ENCODE measurements at regions not wholly inside any gene's neighbourhood (a gene's known extent, or its start where the extent isn't known, plus 50 kb on each side); places are given as distances from the start of the nearest gene placed in this dataset.

- Histone ChIP-seq H3K9me3 (no peaks in the 10 kb centered on the region), H3K4me1 (no peaks in the 10 kb centered on the region), H3K4me3 (no peak overlapping the region), H3K27ac (no peak overlapping the region), H3K36me3 (no peaks in the 10 kb centered on the region), H3K27me3 (no peaks in the 10 kb centered on the region)
- no peak for TF ChIP-seq EP300 (IDR thresholded peaks at IDR 0.05)
- no peak for DNase-seq
- intact Hi-C loops (cut with DNase I) = no loop called here
Measured at GRCh38 chr12:85352016-85352415, 72.0 kb downstream of the ALX1 start.

- intact Hi-C loops (cut with DNase I) = no loop called here
- Histone ChIP-seq H3K27ac (no peak overlapping the region), H3K4me3 (no peak overlapping the region), H3K27me3 (no peaks in the 10 kb centered on the region), H3K36me3 (no peaks in the 10 kb centered on the region), H3K9me3 (no peaks in the 10 kb centered on the region), H3K4me1 (no peaks in the 10 kb centered on the region)
- WGBS, 2 donors = 38 to 49% methylated on average over 3 of the region's 3 CpGs
- TF ChIP-seq POLR2A (IDR thresholded peaks at IDR 0.05) (no peak), EP300 (IDR thresholded peaks at IDR 0.05) (no peak), POLR2AphosphoS5 (IDR thresholded peaks at IDR 0.05) (no peak)
- TF ChIP-seq, protein P1, sequence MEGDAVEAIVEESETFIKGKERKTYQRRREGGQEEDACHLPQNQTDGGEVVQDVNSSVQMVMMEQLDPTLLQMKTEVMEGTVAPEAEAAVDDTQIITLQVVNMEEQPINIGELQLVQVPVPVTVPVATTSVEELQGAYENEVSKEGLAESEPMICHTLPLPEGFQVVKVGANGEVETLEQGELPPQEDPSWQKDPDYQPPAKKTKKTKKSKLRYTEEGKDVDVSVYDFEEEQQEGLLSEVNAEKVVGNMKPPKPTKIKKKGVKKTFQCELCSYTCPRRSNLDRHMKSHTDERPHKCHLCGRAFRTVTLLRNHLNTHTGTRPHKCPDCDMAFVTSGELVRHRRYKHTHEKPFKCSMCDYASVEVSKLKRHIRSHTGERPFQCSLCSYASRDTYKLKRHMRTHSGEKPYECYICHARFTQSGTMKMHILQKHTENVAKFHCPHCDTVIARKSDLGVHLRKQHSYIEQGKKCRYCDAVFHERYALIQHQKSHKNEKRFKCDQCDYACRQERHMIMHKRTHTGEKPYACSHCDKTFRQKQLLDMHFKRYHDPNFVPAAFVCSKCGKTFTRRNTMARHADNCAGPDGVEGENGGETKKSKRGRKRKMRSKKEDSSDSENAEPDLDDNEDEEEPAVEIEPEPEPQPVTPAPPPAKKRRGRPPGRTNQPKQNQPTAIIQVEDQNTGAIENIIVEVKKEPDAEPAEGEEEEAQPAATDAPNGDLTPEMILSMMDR (IDR thresholded peaks at IDR 0.05) = no peak
- DNase-seq = no peak
Measured at GRCh38 chr12:85356596-85357385, 76.8 kb downstream of the ALX1 start.

DNA sequence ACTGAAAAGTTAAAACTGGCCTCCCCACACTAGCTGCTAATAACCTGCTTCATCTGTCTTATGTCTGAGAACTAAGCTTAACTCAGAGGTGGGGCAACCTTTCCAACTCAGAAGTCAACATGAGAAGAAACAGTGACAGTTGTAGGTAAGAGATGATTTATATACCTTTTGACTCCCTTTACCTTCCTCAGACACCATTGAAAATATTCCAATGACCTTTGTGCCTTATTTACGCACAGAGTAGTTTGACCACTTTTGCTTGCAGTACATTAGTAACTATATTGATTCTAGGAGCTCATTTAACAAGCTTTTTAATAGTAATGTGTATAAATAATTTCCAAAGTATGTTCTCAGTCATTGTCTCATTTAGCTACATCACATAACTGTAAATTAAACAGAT lies 77.6 kb downstream of the ALX1 start:
- no peaks in the 10 kb centered on the region for H3K9me3 ChIP-seq
- DNase-seq = no peak
- no peak overlapping the region for H3K27ac ChIP-seq
- intact Hi-C loops (cut with DNase I) = no loop called here
- no peaks in the 10 kb centered on the region for H3K4me1 ChIP-seq
- no peaks in the 10 kb centered on the region for H3K27me3 ChIP-seq
- 15 to 63% methylated on average over 1 of the region's 1 CpG for WGBS, 2 donors
- TF ChIP-seq POLR2A (IDR thresholded peaks at IDR 0.05) (no peak), EP300 (IDR thresholded peaks at IDR 0.05) (no peak), POLR2AphosphoS5 (IDR thresholded peaks at IDR 0.05) (no peak)
- TF ChIP-seq, protein P1 (IDR thresholded peaks at IDR 0.05) = no peak
- no peaks in the 10 kb centered on the region for H3K36me3 ChIP-seq
- H3K4me3 ChIP-seq = no peak overlapping the region

DNA sequence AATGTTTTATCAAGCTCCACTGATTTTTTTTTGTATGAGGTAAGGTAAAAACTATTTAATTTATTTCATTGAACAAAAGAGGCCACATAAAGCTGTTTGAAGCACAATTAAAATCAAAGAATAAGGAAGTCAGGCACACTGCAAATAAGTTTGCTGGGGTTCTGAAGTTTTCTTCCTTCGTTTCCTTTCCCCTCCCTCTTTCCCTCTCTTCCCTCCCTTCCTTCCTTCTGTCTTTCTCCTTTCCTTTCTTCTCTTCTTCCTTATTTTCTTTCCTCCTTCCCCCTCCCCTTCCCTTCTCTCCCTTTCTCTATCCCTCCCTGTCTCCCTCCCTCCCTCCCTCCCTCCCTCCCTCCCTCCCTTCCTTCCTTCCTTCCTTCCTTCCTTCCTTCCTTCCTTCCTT lies 78.7 kb downstream of the ALX1 start:
- no peak for DNase-seq
- H3K27me3 ChIP-seq = no peaks in the 10 kb centered on the region
- no peaks in the 10 kb centered on the region for H3K36me3 ChIP-seq
- intact Hi-C loops (cut with DNase I) = no loop called here
- WGBS, 2 donors = 0 to 22% methylated on average over 1 of the region's 1 CpG
- H3K9me3 ChIP-seq = no peaks in the 10 kb centered on the region
- H3K27ac ChIP-seq = no peak overlapping the region
- no peak overlapping the region for H3K4me3 ChIP-seq
- H3K4me1 ChIP-seq = no peaks in the 10 kb centered on the region
- no peak for TF ChIP-seq POLR2A (IDR thresholded peaks at IDR 0.05)
- TF ChIP-seq POLR2AphosphoS5 (IDR thresholded peaks at IDR 0.05) = no peak
- TF ChIP-seq, protein P1 (IDR thresholded peaks at IDR 0.05) = no peak
- no peak for TF ChIP-seq EP300 (IDR thresholded peaks at IDR 0.05)

DNA sequence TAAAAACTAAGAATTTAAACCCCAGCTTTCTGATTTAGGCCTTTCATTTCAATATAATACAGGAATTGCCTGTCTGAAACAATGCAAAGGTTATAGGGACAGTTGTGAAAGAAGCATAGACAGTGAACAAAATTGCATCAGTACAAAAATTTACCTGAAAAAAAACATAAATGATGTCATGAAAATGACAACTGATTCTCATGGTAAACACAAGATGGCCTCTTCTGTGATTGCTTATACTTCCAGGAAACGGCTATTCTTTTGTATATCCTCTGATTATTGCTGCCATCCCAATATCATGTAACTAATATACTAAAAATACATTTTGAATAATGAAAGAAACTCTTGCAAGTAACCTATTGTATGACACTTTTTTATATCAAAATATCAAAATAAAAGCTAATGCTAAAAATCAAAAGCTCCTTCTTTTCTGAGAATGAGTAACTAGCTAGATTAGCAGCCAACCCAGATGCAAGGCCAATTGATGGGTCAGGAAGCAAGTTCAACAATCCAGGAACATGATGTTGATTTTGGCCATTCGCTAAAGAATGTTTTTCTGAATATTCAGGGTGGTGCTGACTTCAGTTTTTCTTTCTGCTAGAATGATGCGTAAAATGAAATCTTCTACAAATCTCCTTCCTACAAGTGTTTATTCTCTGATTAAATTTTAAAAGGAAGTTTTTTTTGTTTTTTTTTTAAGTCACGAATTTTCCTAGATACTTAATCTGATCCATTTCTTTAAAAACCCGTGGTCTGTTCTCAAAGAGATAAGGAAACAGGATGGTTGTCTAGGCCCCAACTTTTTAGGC lies 83.6 kb downstream of the ALX1 start:
- TF ChIP-seq POLR2A (IDR thresholded peaks at IDR 0.05) = no peak
- TF ChIP-seq POLR2AphosphoS5 (IDR thresholded peaks at IDR 0.05) = no peak
- no peak overlapping the region for H3K27ac ChIP-seq
- 77 to 78% methylated on average over 5 of the region's 5 CpGs for WGBS, 2 donors
- no peaks in the 10 kb centered on the region for H3K4me1 ChIP-seq
- no peaks in the 10 kb centered on the region for H3K36me3 ChIP-seq
- no peaks in the 10 kb centered on the region for H3K9me3 ChIP-seq
- DNase-seq = no peak
- intact Hi-C loops (cut with DNase I) = no loop called here
- H3K27me3 ChIP-seq = no peaks in the 10 kb centered on the region
- H3K4me3 ChIP-seq = no peak overlapping the region

Data from sigmoid colon (tissue), 6 donors.